IPS DF 4.7 (cell line): ENCODE measurements at regions not wholly inside any gene's neighbourhood (a gene's known extent, or its start where the extent isn't known, plus 50 kb on each side); places are given as distances from the start of the nearest gene placed in this dataset.
"Not testable (repeated sequence)": the region's sequence is repeated elsewhere in the genome, so short reads cannot be mapped to it uniquely, and the experiment has no call there.

ENCODE experiments used
- DNase-seq: peaks from one replicate; pipeline ENCODE4 v3.0.0-alpha.2; 2013; ENCODE audit warnings: low spot score; ENCODE audit errors: extremely low read depth

DNA sequence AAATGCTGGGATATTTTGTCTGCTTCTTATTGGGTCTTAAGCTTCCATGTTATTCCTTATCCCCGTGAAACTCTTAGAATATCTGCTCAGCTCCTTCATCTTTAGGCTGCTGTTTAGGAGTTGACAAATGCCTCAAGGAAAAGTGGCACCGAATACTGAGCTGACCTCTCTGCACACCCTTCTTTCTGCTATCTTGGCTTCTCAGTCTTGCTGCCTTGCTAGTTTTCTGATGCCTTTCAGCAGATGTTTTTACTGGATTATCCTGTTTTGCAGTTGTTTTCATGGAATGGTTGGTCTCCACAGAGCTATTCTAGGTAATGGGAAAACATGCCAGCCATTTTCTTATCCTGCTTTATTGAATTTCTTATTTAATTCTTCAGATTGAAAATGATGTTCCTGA is 86.3 kb downstream of the GYPE start:
- no peak for DNase-seq

DNA sequence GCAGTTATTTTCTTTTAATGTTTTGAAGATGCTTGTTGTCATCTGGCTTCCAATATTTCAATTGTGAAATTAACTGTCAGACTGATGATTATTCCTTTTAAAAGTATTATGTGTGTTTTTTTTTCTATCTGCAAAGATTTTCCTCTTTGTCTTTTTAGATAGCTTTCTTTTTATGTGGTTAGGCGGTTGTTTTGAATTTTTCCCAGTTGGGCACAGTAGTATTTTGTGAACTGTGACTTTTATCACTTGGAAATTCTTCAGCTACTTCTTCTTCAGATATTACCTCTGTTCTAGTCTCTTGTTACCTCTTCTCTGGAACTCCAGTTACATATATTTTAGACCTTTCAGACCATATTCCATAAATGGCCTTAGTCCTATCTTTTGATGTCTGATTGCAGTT is 87.5 kb downstream of the GYPE start:
- not testable (repeated sequence) for DNase-seq

DNA sequence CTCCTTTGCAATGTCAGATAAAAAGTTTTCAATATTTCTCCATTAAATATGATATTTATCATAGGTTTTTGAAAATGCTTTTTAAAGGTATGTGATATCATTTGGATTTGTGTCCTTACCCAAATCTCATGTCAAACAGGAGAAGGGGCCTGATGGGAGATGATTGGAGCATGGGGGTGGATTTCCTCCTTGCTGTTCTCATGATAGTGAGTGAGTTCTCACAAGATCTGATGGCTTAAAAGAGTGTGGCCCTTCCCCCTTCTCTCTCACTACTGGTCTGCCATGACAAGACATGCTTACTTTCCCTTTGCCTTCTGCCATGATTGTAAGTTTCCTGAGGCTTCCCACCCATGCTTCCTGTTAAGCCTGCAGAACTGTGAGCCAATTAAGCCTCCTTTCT is 90.0 kb downstream of the GYPE start:
- DNase-seq: not testable (repeated sequence)

DNA sequence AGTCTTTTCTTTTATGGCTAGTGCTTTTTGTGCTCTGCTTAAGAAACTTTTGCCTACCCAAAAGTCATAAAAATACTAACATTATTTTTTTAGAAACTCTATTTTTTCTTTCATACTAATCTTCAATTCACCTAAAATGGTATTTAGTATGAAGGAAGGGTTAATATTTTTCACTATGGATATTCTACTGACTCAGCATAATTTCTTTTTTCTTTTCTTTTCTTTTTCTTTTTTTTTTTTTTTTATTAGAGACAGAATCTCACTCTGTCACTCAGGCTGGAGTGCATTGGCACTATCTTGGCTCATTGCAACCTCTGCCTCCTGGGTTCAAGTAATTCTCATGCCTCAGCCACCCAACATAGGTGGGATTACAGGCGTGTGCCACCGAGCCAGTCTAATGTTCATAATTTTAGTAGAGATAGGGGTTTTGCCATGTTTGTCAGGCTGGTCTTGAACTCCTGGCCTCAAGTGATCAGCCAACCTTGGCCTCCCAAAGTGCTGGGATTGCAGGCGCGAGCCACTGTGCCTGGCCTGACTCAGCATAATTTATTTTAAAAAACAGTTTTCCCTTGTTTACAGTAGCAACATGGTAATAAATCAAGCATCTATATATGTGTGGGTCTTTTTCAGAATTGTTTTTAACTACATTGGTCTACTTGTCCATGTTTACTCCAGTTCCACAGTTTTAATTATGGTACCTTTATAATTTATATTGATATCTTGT is 91.8 kb downstream of the GYPE start:
- not testable (repeated sequence) for DNase-seq

DNA sequence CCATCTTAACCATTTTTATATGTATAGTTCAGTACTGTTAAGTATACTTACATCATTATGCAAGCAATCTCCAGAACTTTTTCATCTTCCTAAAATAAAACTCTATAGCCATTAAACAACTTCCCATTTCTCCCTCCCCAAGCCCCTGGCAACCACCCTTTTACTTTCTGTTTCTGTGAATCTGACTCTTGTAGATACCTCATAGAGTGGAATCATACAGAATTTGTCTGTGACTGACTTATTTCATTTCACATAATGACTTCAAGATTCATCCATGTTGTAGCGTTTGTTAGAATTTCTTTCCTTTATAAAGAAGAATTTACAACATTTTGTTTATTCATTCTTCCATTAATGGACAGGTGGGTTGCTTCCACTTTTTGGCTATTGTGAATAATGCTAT is 91.2 kb upstream of the FREM3 start:
- DNase-seq: not testable (repeated sequence)

DNA sequence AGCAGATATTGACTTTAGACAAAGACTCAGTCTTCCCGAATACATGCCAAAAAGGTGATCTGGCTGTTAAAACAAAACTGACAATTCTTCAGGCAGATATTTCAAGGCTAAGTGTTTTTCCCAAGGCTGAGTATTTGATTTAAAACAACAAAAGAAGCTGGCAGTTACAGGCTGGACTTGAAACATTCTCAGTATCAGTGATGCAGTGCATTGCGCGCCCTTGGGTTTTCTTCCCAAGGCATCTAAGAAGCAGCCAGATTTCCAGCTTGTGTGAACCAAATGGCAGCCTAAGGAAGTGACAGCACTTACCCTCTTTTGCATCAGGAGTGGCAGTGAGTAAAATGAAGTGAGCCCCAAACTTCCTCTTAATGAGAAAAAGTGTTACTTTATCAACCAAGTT is 90.0 kb upstream of the FREM3 start:
- DNase-seq: not testable (repeated sequence)

DNA sequence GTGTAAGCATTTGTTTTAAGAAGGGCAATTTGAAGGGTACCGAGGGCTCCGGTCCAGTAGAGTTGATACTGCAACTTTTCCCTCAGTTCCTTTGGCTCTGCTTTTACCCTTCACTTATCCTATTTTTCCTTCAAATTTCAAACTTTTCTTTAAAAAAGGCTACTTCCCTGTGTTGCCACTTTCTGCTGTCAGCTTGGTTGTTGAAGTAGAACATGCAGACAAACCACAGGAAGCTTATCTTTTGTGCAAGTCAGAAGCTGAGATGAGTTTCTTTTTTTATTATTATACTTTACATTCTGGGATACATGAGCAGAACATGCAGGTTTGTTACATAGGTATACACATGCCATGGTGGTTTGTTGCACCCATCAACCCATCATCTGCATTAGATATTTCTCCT is 89.1 kb upstream of the FREM3 start:
- DNase-seq: not testable (repeated sequence)

DNA sequence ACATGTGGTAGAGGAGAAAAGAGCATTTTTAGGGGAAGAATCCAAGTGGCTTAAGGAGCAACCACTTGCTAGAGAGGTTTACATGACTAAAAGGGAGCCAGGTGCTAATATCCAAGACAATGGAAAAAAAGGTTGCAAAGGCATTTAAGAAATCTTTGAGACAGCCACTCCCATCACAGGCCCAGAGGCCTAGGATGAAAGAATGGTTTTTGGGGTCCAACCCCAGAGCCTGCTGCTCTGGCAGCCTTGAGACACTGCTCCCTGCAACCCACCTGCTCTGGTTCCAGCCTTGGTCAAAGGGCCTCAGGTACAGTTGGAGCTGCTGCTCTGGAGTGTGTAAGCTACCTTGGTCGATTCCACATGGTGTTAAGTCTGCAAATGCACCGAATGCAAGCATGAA is 84.1 kb upstream of the FREM3 start:
- DNase-seq: no peak

DNA sequence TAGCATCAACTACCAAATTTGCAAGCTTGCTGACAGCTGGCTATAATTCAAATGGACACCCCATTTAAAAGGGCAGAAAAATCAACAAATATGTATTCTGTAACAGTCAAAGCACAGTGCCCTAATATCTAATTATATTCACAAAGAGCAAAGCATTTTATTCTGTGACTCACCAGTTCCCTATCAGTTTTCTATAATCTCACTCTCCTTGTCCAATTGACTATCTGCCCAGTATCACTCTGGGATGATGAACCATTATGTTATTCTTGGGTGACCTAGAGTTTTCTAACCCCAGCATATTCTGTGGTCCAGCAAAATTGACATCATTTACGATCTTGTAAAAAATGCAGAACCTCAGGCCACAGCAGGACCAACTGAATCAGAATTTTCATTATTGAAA is 82.0 kb upstream of the FREM3 start:
- DNase-seq: no peak

DNA sequence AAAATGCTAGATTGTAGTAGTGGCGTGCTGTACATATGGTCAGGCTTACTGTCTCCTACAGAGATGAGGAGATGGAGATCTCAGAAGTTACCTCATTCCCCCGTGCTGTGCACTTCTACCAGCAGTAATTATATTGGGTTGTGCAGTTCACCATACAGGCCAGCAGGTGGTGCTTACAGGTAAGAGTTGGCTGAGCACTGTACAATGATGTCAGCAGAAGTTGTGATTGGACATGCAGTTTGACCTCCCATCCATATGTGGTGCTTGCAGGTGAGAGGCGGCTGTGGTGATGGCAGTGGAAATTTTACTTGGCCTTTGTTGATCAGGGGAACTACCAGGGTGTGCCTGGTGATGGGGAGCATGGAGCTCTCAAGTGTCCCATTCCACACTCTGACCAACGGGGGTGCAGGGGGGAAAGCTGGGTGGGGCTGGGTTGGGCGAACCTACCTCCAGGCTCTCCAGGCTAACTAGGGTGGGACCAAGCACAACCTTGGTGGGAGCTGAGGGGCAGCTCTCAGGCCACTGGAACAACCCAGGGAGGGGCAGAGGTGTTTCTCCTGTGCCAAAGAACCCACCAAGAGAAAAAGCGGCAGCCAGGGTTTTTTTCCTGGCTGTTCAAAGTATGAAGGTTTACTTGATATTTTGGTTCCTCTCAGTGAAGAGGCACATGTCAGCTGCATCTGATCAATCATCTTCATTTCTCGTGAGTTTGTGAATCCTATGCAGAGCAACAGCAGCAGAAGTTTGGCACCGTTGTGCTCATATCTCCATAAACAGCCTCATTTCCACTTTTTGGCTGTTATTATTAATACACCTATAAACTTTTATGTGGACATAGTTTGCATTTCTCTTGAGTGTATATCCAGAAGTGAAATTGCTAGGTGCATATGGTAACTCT is 73.8 kb upstream of the FREM3 start:
- peak; percentile 46 for DNase-seq

DNA sequence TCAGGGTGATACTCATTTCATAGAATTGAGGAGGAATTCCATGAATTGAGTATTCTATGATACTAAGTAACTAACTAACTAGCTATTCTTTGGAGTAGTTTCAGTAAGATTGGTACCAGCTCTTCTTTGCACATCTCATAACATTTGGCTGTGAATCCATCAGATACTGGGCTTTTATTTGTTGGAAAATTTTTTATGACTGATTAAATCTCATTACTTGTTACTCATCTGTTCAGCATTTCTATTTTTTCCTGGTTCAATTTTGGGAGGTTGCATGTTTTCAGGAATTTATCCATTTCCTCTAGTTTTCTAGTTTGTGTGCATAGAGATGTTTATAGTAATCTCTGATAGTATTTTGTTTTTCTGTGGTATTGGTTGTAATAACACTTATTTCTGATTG is 70.8 kb upstream of the FREM3 start:
- DNase-seq: no peak

DNA sequence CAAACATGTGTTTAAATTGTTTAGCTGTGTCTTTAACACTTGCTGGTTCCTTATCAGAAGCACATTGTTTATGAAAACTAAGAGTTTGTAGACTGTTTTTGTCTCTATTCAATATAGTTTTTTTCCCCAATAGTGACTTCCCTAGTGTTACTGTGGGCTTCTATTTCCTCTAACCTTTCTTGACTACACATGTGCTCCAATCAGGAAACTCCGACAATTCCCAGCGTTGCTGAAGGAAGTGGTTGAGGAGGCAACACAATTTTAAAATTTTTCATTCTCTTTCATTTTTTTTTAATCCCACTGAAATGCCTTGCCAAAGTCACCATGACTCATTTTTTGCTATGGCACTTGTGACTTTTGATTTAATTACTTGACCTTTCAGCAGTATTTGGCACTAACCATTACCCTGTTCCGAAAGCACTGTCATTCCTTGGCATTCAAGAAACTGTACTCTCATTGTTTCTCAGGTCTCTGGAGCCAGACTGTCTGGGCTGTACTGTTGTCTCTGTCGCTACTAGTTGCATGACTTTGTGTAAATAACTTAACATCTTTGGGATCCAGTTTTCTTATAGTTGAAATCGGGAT is 67.6 kb upstream of the FREM3 start:
- DNase-seq: no peak

DNA sequence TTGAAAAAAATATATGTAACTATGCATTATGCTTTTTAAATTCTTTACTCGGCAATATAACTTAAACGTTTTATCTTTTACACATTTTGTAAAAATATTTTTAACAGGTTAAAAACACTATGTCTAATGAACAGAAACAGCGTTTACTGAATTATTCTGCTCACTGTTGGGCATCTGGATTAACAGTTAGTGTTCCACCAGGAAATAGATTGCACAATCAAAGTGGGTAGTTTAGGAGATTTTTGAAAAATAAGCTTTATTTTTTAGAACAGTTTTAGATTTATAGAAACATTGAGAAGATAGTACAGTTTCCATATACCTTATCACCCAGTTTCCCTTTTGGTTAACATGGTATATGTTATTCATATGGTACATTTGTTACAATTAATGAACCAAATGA is 63.1 kb upstream of the FREM3 start:
- no peak for DNase-seq

DNA sequence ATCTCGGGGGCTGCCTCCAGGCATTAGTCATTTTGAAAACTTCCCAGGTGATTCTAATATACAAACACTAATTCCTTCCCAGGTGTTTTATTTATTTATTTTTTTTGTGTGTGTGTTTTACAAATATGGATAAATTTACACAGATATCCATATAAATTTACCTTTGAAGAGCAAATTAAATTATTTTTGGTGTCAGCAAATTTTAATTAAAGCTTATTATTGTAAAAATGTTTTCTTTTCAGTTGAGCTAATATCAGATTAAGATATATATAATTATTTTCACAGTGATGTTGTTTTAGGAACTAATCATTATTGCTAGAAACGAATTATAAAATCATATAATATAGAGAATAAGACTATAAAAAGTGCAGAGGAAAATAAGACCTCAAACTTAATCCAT is 62.0 kb upstream of the FREM3 start:
- no peak for DNase-seq
